A549 (cell line): ENCODE measurements at regions not wholly inside any gene's neighbourhood (a gene's known extent, or its start where the extent isn't known, plus 50 kb on each side); places are given as distances from the start of the nearest gene placed in this dataset.

ENCODE experiments used
- HMGXB4 ChIP-seq: fragments of 250-450 bp; sonication (Bioruptor Pico); IDR thresholded peaks from 2 replicates; pipeline ENCODE4 v1.5.0; 2021; ENCODE audit warnings: mild to moderate bottlenecking, moderate library complexity, borderline replicate concordance
- POLR2A ChIP-seq: IDR thresholded peaks from 2 replicates; pipeline ENCODE4 v1.6.1; 2012; ENCODE audit warnings: mild to moderate bottlenecking, low read length
- TF ChIP-seq, protein P1 (sequence below): fragments of >200 bp; sonication (Bioruptor Twin); formaldehyde crosslinking; IDR thresholded peaks from 3 replicates; pipeline ENCODE4 v1.5.1; 2016

DNA sequence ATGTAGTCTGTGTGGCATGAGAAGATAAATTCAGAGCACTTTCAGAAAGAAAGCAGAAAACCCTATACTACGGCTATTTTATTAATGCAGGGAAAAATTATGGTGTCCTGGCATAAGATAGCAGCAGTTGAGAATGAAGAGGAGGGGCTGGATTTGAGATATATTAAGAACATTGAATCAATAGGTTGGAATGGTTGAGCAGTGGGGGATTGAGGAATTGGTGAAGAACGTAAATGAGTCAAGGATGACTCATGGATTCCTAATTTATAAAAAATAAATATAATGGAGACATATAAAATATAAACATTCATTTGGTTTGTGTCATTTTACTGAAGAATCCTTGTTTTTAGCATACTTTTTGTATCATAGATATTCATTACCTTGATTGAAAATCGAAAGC, 234.3 kb upstream of the ADAMTS5 start:
- TF ChIP-seq POLR2A (no peak), HMGXB4 (CRISPR knock-in tag) (no peak)
- TF ChIP-seq, protein P1, sequence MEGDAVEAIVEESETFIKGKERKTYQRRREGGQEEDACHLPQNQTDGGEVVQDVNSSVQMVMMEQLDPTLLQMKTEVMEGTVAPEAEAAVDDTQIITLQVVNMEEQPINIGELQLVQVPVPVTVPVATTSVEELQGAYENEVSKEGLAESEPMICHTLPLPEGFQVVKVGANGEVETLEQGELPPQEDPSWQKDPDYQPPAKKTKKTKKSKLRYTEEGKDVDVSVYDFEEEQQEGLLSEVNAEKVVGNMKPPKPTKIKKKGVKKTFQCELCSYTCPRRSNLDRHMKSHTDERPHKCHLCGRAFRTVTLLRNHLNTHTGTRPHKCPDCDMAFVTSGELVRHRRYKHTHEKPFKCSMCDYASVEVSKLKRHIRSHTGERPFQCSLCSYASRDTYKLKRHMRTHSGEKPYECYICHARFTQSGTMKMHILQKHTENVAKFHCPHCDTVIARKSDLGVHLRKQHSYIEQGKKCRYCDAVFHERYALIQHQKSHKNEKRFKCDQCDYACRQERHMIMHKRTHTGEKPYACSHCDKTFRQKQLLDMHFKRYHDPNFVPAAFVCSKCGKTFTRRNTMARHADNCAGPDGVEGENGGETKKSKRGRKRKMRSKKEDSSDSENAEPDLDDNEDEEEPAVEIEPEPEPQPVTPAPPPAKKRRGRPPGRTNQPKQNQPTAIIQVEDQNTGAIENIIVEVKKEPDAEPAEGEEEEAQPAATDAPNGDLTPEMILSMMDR: no peak
